GM23338 (cell line): ENCODE measurements at regions not wholly inside any gene's neighbourhood (a gene's known extent, or its start where the extent isn't known, plus 50 kb on each side); places are given as distances from the start of the nearest gene placed in this dataset.
"Not testable (repeated sequence)": the region's sequence is repeated elsewhere in the genome, so short reads cannot be mapped to it uniquely, and the experiment has no call there.

Source experiments
- ATAC-seq: fragments of 200-7000 bp; cut with Tn5 transposase; 3 replicates; pipeline ENCODE4 v1.9.1; 2020
- DNase-seq: peaks from one replicate; pipeline ENCODE4 v3.0.0-alpha.2; 2015; ENCODE audit warnings: low spot score
- H2AFZ ChIP-seq: fragments of 200-600 bp; sonication (generic); 2 replicates; pipeline ENCODE4 v1.8.0; 2016; ENCODE audit warnings: antibody characterized with exemption, mild to moderate bottlenecking, moderate library complexity
- H3F3A ChIP-seq: fragments of 200-600 bp; sonication (generic); replicated peaks from 2 replicates; pipeline ENCODE4 v1.8.0; 2017; ENCODE audit warnings: antibody characterized with exemption, mixed run types, low read depth
- H3K27ac ChIP-seq: fragments of 200-600 bp; sonication (generic); 2 replicates; pipeline ENCODE4 v1.6.1; 2016; ENCODE audit warnings: low read depth
- H3K27me3 ChIP-seq: fragments of 200-600 bp; sonication (generic); 2 replicates; pipeline ENCODE4 v1.8.0; 2016; ENCODE audit warnings: mild to moderate bottlenecking, mixed run types, moderate library complexity; ENCODE audit not compliant: insufficient read depth
- H3K36me3 ChIP-seq: fragments of 200-600 bp; sonication (generic); 2 replicates; pipeline ENCODE4 v1.8.0; 2016; ENCODE audit warnings: mild to moderate bottlenecking; ENCODE audit not compliant: insufficient read depth
- H3K4me1 ChIP-seq: fragments of 200-600 bp; sonication (generic); 2 replicates; pipeline ENCODE4 v1.8.0; 2016; ENCODE audit warnings: mild to moderate bottlenecking, moderate library complexity; ENCODE audit not compliant: insufficient read depth
- H3K4me2 ChIP-seq: fragments of 200-600 bp; sonication (generic); 2 replicates; pipeline ENCODE4 v1.7.1; 2017; ENCODE audit warnings: mixed run types
- H3K4me3 ChIP-seq: fragments of 200-600 bp; sonication (generic); 2 replicates; pipeline ENCODE4 v1.6.1; 2016; ENCODE audit warnings: mixed run types
- H3K79me2 ChIP-seq: fragments of 200-600 bp; sonication (generic); replicated peaks from 2 replicates; pipeline ENCODE4 v1.8.0; 2017; ENCODE audit warnings: mild to moderate bottlenecking; ENCODE audit not compliant: insufficient read depth
- H3K9me2 ChIP-seq: fragments of 200-600 bp; sonication (generic); 2 replicates; pipeline ENCODE4 v1.8.0; 2017; ENCODE audit not compliant: insufficient read depth
- H4K20me1 ChIP-seq: fragments of 200-600 bp; sonication (generic); replicated peaks from 2 replicates; pipeline ENCODE4 v1.8.0; 2017; ENCODE audit warnings: mild to moderate bottlenecking; ENCODE audit not compliant: insufficient read depth
- H3K27ac Mint-ChIP-seq: 2 replicates; pipeline ENCODE4 v1.8.0; 2020; ENCODE audit warnings: inconsistent platforms, mild to moderate bottlenecking, moderate library complexity, mixed read lengths
- H3K27me3 Mint-ChIP-seq: 3 replicates; pipeline ENCODE4 v1.8.0; 2022; ENCODE audit warnings: low read depth, mild to moderate bottlenecking, moderate library complexity, mixed read lengths, inconsistent platforms; ENCODE audit not compliant: insufficient read depth, poor library complexity
- H3K36me3 Mint-ChIP-seq: 3 replicates; pipeline ENCODE4 v1.8.0; 2021; ENCODE audit warnings: low read depth, mild to moderate bottlenecking, inconsistent platforms, moderate library complexity, mixed read lengths
- H3K4me1 Mint-ChIP-seq: 3 replicates; pipeline ENCODE4 v1.8.0; 2020; ENCODE audit warnings: mild to moderate bottlenecking, inconsistent platforms, mixed read lengths
- H3K4me3 Mint-ChIP-seq: 3 replicates; pipeline ENCODE4 v1.8.0; 2021; ENCODE audit warnings: moderate library complexity, mild to moderate bottlenecking, inconsistent platforms, mixed read lengths
- H3K9me3 Mint-ChIP-seq: 3 replicates; pipeline ENCODE4 v1.8.0; 2020; ENCODE audit warnings: moderate library complexity, mild to moderate bottlenecking, inconsistent platforms, mixed read lengths
- CTCF ChIP-seq, 2 experiments: fragments of 200-600 bp in 1 of 2; sonication (generic) in 1 of 2; conservative IDR thresholded peaks; 2 replicates each; pipeline versions ENCODE4 v1.5.1 to v1.6.1; 2016 to 2017; ENCODE audit warnings: antibody characterized with exemption in 2 of 2, low read depth in 2 of 2, mild to moderate bottlenecking in 2 of 2, moderate library complexity in 1 of 2
- ETS1 ChIP-seq: IDR thresholded peaks from 2 replicates; pipeline ENCODE4 v1.6.1; 2016; ENCODE audit warnings: antibody characterized with exemption
- EZH2 ChIP-seq: fragments of 200-600 bp; sonication (generic); IDR thresholded peaks from one replicate; pipeline ENCODE4 v1.8.0; 2017; ENCODE audit warnings: antibody characterized with exemption, mild to moderate bottlenecking, low read depth; ENCODE audit not compliant: unreplicated experiment
- NANOG ChIP-seq: IDR thresholded peaks from 2 replicates; pipeline ENCODE4 v1.6.1; 2016; ENCODE audit warnings: antibody characterized with exemption, borderline replicate concordance
- POLR2AphosphoS5 ChIP-seq: IDR thresholded peaks from 2 replicates; pipeline ENCODE4 v1.6.1; 2016; ENCODE audit warnings: antibody characterized with exemption, low read depth
- STAT1 ChIP-seq: IDR thresholded peaks from one replicate; pipeline ENCODE4 v1.6.1; 2016; ENCODE audit warnings: antibody characterized with exemption; ENCODE audit not compliant: unreplicated experiment
- ZNF331 ChIP-seq: fragments of 250-450 bp; sonication (Bioruptor Pico); IDR thresholded peaks from 2 replicates; pipeline ENCODE4 v1.5.0; 2020; ENCODE audit warnings: low read depth, mild to moderate bottlenecking, moderate library complexity
- TF ChIP-seq, protein P1 (sequence below): fragments of 250-450 bp; sonication (Bioruptor Pico); IDR thresholded peaks from 2 replicates; pipeline ENCODE4 v1.5.0; 2020; ENCODE audit warnings: mild to moderate bottlenecking, moderate library complexity

DNA sequence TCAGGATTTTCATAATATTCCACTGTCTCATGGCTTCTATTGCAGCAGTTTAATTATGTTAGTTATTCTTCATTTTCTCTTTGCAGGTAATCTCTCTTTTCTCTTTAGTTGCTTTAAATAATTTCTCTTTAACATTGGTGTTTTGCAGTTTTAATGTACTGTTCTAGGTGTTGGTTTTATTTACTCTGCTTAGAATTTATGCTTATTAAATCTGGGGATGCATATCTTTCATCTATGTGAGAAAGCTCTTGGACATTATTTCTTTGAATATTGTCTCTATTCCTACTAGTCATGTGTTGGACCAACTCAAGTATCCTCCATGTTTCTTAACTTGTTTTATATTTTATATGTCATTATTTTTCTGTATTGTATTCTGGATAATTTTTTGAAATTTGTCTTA, 218.7 kb upstream of the TUT7 start:
- Mint-ChIP-seq H3K4me3 (no peak overlapping the region), H3K4me1 (peaks cover 4% of the 10 kb centered on the region), H3K9me3 (peaks cover 11% of the 10 kb centered on the region), H3K27me3 (peaks cover 6% of the 10 kb centered on the region), H3K27ac (no peak overlapping the region), H3K36me3 (0 out of 3 replicates have a peak, but pooled peaks cover 2% of the 10 kb centered on the region)
- no peak for DNase-seq
- Histone ChIP-seq H3K79me2 (no peaks in the 10 kb centered on the region), H3K4me3 (no peak overlapping the region), H4K20me1 (no peaks in the 10 kb centered on the region), H3K36me3 (no peaks in the 10 kb centered on the region), H3K27me3 (no peaks in the 10 kb centered on the region), H3K4me1 (no peaks in the 10 kb centered on the region), H3F3A (no peaks in the 10 kb centered on the region), H3K9me2 (peaks cover 9% of the 10 kb centered on the region; the same call in 1 of the 2 replicates), H2AFZ (no peak overlapping the region), H3K4me2 (no peak overlapping the region), H3K27ac (no peak overlapping the region)
- ATAC-seq, result no peak
- TF ChIP-seq, protein P1, sequence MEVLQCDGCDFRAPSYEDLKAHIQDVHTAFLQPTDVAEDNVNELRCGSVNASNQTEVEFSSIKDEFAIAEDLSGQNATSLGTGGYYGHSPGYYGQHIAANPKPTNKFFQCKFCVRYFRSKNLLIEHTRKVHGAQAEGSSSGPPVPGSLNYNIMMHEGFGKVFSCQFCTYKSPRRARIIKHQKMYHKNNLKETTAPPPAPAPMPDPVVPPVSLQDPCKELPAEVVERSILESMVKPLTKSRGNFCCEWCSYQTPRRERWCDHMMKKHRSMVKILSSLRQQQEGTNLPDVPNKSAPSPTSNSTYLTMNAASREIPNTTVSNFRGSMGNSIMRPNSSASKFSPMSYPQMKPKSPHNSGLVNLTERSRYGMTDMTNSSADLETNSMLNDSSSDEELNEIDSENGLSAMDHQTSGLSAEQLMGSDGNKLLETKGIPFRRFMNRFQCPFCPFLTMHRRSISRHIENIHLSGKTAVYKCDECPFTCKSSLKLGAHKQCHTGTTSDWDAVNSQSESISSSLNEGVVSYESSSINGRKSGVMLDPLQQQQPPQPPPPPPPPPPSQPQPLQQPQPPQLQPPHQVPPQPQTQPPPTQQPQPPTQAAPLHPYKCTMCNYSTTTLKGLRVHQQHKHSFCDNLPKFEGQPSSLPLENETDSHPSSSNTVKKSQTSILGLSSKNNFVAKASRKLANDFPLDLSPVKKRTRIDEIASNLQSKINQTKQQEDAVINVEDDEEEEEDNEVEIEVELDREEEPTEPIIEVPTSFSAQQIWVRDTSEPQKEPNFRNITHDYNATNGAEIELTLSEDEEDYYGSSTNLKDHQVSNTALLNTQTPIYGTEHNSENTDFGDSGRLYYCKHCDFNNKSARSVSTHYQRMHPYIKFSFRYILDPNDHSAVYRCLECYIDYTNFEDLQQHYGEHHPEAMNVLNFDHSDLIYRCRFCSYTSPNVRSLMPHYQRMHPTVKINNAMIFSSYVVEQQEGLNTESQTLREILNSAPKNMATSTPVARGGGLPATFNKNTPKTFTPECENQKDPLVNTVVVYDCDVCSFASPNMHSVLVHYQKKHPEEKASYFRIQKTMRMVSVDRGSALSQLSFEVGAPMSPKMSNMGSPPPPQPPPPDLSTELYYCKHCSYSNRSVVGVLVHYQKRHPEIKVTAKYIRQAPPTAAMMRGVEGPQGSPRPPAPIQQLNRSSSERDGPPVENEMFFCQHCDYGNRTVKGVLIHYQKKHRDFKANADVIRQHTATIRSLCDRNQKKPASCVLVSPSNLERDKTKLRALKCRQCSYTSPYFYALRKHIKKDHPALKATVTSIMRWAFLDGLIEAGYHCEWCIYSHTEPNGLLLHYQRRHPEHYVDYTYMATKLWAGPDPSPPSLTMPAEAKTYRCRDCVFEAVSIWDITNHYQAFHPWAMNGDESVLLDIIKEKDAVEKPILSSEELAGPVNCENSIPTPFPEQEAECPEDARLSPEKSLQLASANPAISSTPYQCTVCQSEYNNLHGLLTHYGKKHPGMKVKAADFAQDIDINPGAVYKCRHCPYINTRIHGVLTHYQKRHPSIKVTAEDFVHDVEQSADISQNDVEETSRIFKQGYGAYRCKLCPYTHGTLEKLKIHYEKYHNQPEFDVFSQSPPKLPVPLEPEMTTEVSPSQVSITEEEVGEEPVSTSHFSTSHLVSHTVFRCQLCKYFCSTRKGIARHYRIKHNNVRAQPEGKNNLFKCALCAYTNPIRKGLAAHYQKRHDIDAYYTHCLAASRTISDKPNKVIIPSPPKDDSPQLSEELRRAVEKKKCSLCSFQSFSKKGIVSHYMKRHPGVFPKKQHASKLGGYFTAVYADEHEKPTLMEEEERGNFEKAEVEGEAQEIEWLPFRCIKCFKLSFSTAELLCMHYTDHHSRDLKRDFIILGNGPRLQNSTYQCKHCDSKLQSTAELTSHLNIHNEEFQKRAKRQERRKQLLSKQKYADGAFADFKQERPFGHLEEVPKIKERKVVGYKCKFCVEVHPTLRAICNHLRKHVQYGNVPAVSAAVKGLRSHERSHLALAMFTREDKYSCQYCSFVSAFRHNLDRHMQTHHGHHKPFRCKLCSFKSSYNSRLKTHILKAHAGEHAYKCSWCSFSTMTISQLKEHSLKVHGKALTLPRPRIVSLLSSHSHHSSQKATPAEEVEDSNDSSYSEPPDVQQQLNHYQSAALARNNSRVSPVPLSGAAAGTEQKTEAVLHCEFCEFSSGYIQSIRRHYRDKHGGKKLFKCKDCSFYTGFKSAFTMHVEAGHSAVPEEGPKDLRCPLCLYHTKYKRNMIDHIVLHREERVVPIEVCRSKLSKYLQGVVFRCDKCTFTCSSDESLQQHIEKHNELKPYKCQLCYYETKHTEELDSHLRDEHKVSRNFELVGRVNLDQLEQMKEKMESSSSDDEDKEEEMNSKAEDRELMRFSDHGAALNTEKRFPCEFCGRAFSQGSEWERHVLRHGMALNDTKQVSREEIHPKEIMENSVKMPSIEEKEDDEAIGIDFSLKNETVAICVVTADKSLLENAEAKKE, result no peak
- TF ChIP-seq CTCF (conservative IDR thresholded peaks at IDR 0.05; ENCODE audit: low read depth in 2 of 2) (no peak), STAT1 (no peak), NANOG (no peak), ETS1 (no peak), ZNF331 (no peak), EZH2 (no peak), POLR2AphosphoS5 (no peak)

DNA sequence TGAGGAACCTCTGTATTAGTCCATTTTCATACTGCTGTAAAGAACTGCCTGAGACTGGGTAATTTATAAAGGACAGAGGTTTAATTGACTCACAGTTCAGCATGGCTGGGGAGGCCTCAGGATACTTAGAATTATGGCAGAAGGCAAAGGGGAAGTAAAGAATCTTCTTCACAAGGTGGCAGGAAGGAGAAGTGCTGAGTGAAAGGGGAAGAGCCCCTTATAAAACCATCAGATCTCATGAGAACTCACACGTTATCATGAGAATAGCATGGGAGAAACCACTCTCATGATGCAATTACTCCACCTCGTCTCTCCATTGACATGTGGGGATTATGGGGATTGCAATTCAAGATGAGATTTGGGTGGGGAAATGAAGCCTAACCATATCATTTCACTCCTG, 211.4 kb upstream of the TUT7 start:
- not testable (repeated sequence) for H2AFZ ChIP-seq, H3K4me3 Mint-ChIP-seq, H3K4me3 ChIP-seq, H3K36me3 Mint-ChIP-seq, ATAC-seq, H3K4me2 ChIP-seq, H3F3A ChIP-seq, H3K27ac ChIP-seq, DNase-seq, H3K27me3 Mint-ChIP-seq, H3K27ac Mint-ChIP-seq, H3K4me1 ChIP-seq, H3K79me2 ChIP-seq, H3K36me3 ChIP-seq, H3K27me3 ChIP-seq, H3K4me1 Mint-ChIP-seq, H4K20me1 ChIP-seq
- peaks cover 16% of the 10 kb centered on the region; the same call in 1 of the 2 replicates for H3K9me2 ChIP-seq
- peaks cover 18% of the 10 kb centered on the region for H3K9me3 Mint-ChIP-seq
